GM13977 (cell line): ENCODE measurements at regions not wholly inside any gene's neighbourhood (a gene's known extent, or its start where the extent isn't known, plus 50 kb on each side); places are given as distances from the start of the nearest gene placed in this dataset.

Experiments
- DNase-seq: peaks from one replicate; pipeline ENCODE4 v3.0.0; 2012; ENCODE audit warnings: low spot score
- in situ Hi-C: fragments of 300-500 bp; cut with MboI; formaldehyde crosslinking; loops from one replicate; pipeline ENCODE4 v1.12.0; 2022; ENCODE audit warnings: low sequenced_read_pairs, low pct_unique_long_range_greater_than_20kb, mixed read lengths, inconsistent platforms; ENCODE audit not compliant: unreplicated experiment
- TF ChIP-seq, protein P1 (sequence below): IDR thresholded peaks from 2 replicates; pipeline ENCODE4 v1.5.1; 2012; ENCODE audit warnings: mild to moderate bottlenecking, control low read depth; ENCODE audit not compliant: insufficient read depth; ENCODE audit errors: extremely low read depth, missing control alignments

DNA sequence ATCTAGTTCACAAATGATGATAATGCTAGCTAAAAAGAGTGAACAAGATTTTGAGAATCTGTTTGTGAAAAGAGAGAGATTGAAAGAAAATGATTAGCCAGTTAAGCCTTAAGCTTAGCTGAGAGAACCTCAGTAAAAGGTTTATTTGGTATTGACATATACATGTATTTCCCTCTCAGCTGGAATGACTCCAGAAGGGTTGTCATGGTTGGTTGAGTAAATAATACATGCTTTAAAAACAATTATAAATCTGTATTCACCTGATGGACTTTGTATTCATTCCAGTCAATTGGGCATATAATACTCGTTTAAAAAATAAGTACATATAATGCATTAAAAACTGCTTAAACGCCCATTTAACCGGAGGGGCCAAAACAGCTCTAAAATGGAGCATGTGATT, 181.4 kb downstream of the GRB14 start:
- no peak for DNase-seq
- in situ Hi-C loops, result no loop called here
- TF ChIP-seq, protein P1, sequence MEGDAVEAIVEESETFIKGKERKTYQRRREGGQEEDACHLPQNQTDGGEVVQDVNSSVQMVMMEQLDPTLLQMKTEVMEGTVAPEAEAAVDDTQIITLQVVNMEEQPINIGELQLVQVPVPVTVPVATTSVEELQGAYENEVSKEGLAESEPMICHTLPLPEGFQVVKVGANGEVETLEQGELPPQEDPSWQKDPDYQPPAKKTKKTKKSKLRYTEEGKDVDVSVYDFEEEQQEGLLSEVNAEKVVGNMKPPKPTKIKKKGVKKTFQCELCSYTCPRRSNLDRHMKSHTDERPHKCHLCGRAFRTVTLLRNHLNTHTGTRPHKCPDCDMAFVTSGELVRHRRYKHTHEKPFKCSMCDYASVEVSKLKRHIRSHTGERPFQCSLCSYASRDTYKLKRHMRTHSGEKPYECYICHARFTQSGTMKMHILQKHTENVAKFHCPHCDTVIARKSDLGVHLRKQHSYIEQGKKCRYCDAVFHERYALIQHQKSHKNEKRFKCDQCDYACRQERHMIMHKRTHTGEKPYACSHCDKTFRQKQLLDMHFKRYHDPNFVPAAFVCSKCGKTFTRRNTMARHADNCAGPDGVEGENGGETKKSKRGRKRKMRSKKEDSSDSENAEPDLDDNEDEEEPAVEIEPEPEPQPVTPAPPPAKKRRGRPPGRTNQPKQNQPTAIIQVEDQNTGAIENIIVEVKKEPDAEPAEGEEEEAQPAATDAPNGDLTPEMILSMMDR, result no peak

GRCh38 chr2:164439235-164439634, 182.0 kb downstream of the GRB14 start:
- TF ChIP-seq, protein P1, result no peak
- DNase-seq, result no peak
- in situ Hi-C loops, result no loop called here

DNA sequence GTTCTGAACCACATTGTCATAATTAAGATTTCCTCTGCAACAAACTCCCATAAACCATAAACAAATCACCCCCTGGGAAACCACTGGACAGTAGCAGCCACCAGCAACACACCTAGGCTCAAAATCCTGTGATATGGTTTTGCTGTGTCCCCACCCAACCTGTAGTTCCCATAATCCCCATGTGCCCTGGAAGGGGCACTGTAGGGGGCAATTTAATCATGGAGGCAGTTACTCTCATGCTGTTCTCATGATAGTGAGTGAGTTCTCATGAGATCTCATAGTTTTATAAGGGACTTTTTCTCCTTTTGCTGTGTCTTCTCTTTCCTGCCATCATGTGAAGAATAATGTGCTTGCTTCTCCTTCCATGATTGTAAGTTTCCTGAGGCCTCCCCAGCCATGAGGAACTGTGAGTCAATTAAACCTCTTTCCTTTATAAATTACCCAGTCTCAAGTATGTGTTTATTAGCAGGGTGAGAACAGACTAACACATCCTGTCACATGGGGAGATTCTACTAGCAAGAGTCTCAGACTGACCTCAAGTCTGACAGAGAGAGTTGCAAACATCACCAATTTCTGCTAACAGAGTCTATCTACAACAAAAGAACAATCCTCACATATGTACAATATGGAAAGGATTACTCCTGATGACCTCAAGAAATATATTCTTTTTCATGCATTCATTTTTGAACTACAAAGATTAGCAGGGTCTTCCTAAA, 182.6 kb downstream of the GRB14 start:
- TF ChIP-seq, protein P1, result no peak
- no peak for DNase-seq
- in situ Hi-C loops, result no loop called here

DNA sequence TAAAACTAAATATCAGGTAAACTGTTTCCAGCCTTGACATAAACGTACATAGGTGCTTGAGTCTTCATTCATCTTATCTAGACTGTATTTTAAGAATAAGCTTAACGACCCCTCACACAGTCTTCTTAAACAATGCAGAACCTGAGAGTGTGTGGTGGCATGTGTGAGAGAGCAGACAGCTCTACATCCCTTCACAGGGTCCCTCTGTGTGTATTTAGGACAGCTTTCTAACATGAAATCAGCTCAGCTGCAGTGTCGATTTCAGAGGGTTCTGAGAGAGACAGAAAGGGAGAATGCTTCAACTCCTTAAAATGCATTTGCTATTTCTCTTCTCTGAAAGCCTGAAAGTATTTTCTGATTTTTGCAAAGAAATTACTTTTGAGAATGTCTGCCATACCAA, 185.2 kb downstream of the GRB14 start:
- TF ChIP-seq, protein P1, result no peak
- DNase-seq, result no peak
- in situ Hi-C loops, result no loop called here

DNA sequence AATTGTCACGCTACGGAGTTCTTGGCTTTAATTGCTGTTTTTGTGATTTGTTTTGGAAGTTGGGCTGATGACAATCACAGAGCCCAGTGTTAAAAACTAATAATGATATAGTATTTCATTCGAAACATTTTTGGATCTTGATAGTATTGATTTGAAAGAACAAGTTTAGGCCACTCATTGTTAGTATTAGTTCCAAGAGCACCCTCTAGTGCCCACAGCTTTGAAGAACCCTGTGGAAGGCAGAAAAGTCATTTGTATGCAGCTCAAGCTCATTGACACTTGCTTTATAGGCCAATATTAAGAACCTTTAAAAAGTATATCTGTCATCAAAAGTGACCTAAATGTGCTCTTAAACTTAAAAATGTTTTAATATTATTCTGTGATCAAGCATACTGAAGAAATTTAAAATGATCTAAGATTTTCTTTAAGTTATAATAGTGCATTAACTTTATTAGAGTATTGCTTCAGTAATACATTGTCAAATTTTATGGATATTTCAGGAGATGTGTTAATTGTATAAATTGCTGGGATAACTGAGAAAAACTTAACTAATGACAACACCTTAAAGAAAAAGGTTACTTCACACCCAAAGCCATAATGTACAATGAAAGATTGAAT, 191.0 kb downstream of the GRB14 start:
- TF ChIP-seq, protein P1, result peak; percentile 55
- DNase-seq, result no peak
- in situ Hi-C loops, result no loop called here

GRCh38 chr2:164429354-164429753, 191.9 kb downstream of the GRB14 start:
- DNase-seq, result no peak
- TF ChIP-seq, protein P1, result no peak
- in situ Hi-C loops, result no loop called here
